ENCODE measurements at regions not wholly inside any gene's neighbourhood (a gene's known extent, or its start where the extent isn't known, plus 50 kb on each side); places are given as distances from the start of the nearest gene placed in this dataset.

- no peak for TF ChIP-seq CTCF (IDR thresholded peaks at IDR 0.05; ENCODE audit: low read depth, low read length, poor library complexity, severe bottlenecking)
- no peak for TF ChIP-seq EZH2phosphoT487 (IDR thresholded peaks at IDR 0.05; ENCODE audit: borderline replicate concordance, low read length)
These were observed 252.7 kb upstream of the FERD3L start for GRCh38 chr7:19397911-19398310.

All from DOHH2 (cell line).